Vagina (tissue), 2 donors: ENCODE measurements at regions not wholly inside any gene's neighbourhood (a gene's known extent, or its start where the extent isn't known, plus 50 kb on each side); places are given as distances from the start of the nearest gene placed in this dataset.

Experiments
- CTCF ChIP-seq, 3 experiments: fragments of 450-650 bp in 2 of 3; fragments of 200-600 bp in 1 of 3; sonication (generic) in 1 of 3; IDR thresholded peaks; one replicate each; pipeline ENCODE4 v1.5.1; 2017 to 2019; ENCODE audit warnings: antibody characterized with exemption in 3 of 3, mild to moderate bottlenecking in 2 of 3, moderate library complexity in 2 of 3
- POLR2A ChIP-seq, 2 donors: fragments of 450-650 bp; IDR thresholded peaks; one replicate each; pipeline ENCODE4 v1.6.1; 2017; ENCODE audit warnings: antibody characterized with exemption in 2 of 2, mild to moderate bottlenecking in 2 of 2, moderate library complexity in 2 of 2
- POLR2AphosphoS5 ChIP-seq, 2 donors: sonication (generic); formaldehyde crosslinking; IDR thresholded peaks; one replicate each; pipeline ENCODE4 v1.9.0; 2017; ENCODE audit warnings: antibody characterized with exemption in 2 of 2, mild to moderate bottlenecking in 2 of 2, low read depth in 1 of 2; ENCODE audit not compliant: insufficient read depth in 1 of 2

GRCh38 chr18:5068851-5069250 lies 128.2 kb downstream of the AKAIN1 start:
- TF ChIP-seq CTCF (IDR thresholded peaks at IDR 0.05) = no peak
- no peak for TF ChIP-seq POLR2A (IDR thresholded peaks at IDR 0.05)
- no peak for TF ChIP-seq POLR2AphosphoS5 (IDR thresholded peaks at IDR 0.05; ENCODE audit: insufficient read depth in 1 of 2, low read depth in 1 of 2)
